Colonic mucosa (tissue), 4 donors: ENCODE measurements at regions not wholly inside any gene's neighbourhood (a gene's known extent, or its start where the extent isn't known, plus 50 kb on each side); places are given as distances from the start of the nearest gene placed in this dataset.
"Not testable (repeated sequence)": the region's sequence is repeated elsewhere in the genome, so short reads cannot be mapped to it uniquely, and the experiment has no call there.

Source experiments
- DNase-seq: peaks from one replicate; pipeline ENCODE4 v3.0.0-alpha.2; 2020
- H3K27ac ChIP-seq: fragments of 200-600 bp; one replicate; pipeline ENCODE4 v1.8.0; 2021
- H3K27me3 ChIP-seq: fragments of 200-600 bp; one replicate; pipeline ENCODE4 v1.8.0; 2021
- H3K36me3 ChIP-seq: fragments of 200-600 bp; one replicate; pipeline ENCODE4 v1.8.0; 2021
- H3K4me1 ChIP-seq: fragments of 200-600 bp; one replicate; pipeline ENCODE4 v1.8.0; 2021; ENCODE audit warnings: mild to moderate bottlenecking
- H3K4me3 ChIP-seq: fragments of 200-600 bp; one replicate; pipeline ENCODE4 v1.8.0; 2021
- H3K9ac ChIP-seq, 2 donors: one replicate each; pipeline ENCODE4 v1.7.0; 2013; ENCODE audit warnings: control low read depth in 2 of 2, low read depth in 2 of 2, low read length in 2 of 2
- H3K9me3 ChIP-seq: fragments of 200-600 bp; one replicate; pipeline ENCODE4 v1.8.0; 2021
- CTCF ChIP-seq: fragments of 200-600 bp; IDR thresholded peaks from one replicate; pipeline ENCODE4 v1.8.0; 2022; ENCODE audit warnings: antibody characterized with exemption, mild to moderate bottlenecking
- intact Hi-C: fragments of 100-400 bp; cut with DNase I; formaldehyde crosslinking; loops from one replicate; pipeline ENCODE4 v1.14.1; 2022
- donor health status: healthy.
- donor health status: DM: no; HTN: no; CAD: no.
- donor health status: DM: no; HTN: no; CAD: no.

DNA sequence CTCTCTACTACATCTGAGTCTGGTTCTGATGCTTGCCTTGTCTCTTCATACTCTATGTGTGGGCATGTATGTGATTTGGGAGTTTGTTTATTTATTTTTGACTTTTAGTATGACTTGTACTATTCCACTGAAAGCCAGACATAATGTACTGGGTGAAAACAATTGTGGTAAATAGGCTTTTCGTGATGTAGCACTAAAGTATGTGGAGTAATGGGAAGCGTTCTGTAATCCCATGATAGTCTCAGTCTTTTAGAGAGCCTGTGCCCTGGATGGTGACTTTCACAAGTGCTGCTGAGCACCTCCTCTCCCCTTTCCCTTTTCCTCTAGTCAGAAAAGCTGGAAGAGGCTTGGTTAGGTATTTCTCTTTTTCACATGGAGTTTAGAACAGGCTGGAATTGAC, 85.8 kb upstream of the S1PR3 start:
- TF ChIP-seq CTCF, result no peak
- intact Hi-C loops, result no loop called here
- Histone ChIP-seq H3K27ac (no peak overlapping the region), H3K4me3 (no peak overlapping the region), H3K36me3 (no peaks in the 10 kb centered on the region), H3K9me3 (no peaks in the 10 kb centered on the region), H3K27me3 (no peaks in the 10 kb centered on the region), H3K4me1 (no peaks in the 10 kb centered on the region), H3K9ac (no peak overlapping the region)
- no peak for DNase-seq

GRCh38 chr9:88915916-88916315, 75.4 kb upstream of the S1PR3 start:
- intact Hi-C loops, result no loop called here

DNA sequence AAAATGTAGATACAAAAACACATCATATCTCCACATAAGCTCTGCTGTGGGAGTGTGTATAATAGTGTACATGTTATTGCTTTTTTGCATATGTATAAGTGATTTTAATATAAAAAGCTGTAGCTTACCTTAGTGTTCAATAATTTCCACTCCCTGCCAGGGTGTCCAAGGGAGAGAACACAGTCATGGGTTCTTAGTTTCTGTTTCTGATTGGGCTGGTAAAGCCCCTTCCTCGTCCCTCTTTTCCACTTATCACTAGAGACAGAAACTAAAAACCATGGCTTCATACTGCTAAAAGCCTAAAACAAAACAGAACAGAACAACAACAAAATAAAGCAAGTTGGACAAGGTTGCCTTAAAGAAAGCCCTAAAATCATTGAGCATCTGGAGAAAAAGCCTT, 74.4 kb upstream of the S1PR3 start:
- no peak for DNase-seq
- Histone ChIP-seq H3K27me3 (no peaks in the 10 kb centered on the region), H3K9ac (no peak overlapping the region), H3K4me1 (no peaks in the 10 kb centered on the region), H3K4me3 (no peak overlapping the region), H3K9me3 (no peaks in the 10 kb centered on the region), H3K36me3 (no peaks in the 10 kb centered on the region), H3K27ac (no peak overlapping the region)
- no peak for TF ChIP-seq CTCF
- intact Hi-C loops, result no loop called here

More at GRCh38 chr9:88915916-88916315, 75.4 kb upstream of the S1PR3 start:
- H3K27ac ChIP-seq, result no peak overlapping the region
- no peak for TF ChIP-seq CTCF
- no peaks in the 10 kb centered on the region for H3K4me1 ChIP-seq
- H3K9me3 ChIP-seq, result no peaks in the 10 kb centered on the region
- no peak overlapping the region for H3K9ac ChIP-seq
- no peaks in the 10 kb centered on the region for H3K36me3 ChIP-seq
- no peak overlapping the region for H3K4me3 ChIP-seq
- no peak for DNase-seq
- H3K27me3 ChIP-seq, result no peaks in the 10 kb centered on the region

- Histone ChIP-seq H3K36me3 (no peaks in the 10 kb centered on the region), H3K27me3 (no peaks in the 10 kb centered on the region), H3K4me3 (no peak overlapping the region), H3K9ac (no peak overlapping the region), H3K9me3 (no peaks in the 10 kb centered on the region), H3K27ac (no peak overlapping the region), H3K4me1 (no peaks in the 10 kb centered on the region)
- no peak for TF ChIP-seq CTCF
- intact Hi-C loops, result no loop called here
- no peak for DNase-seq
These were observed 73.9 kb upstream of the S1PR3 start for GRCh38 chr9:88917375-88917774.

GRCh38 chr9:88918537-88918936, 72.7 kb upstream of the S1PR3 start:
- DNase-seq, H3K9ac ChIP-seq, H3K4me1 ChIP-seq, H3K9me3 ChIP-seq, H3K36me3 ChIP-seq, H3K27ac ChIP-seq, H3K4me3 ChIP-seq, H3K27me3 ChIP-seq, intact Hi-C loops: not testable (repeated sequence)

GRCh38 chr9:88920645-88921044, 70.6 kb upstream of the S1PR3 start:
- no peak for TF ChIP-seq CTCF
- Histone ChIP-seq H3K36me3 (no peaks in the 10 kb centered on the region), H3K27me3 (no peaks in the 10 kb centered on the region), H3K9ac (no peak overlapping the region), H3K4me3 (no peak overlapping the region), H3K27ac (no peak overlapping the region), H3K4me1 (no peaks in the 10 kb centered on the region), H3K9me3 (no peaks in the 10 kb centered on the region)
- intact Hi-C loops, result no loop called here
- no peak for DNase-seq
